ENCODE measurements at regions not wholly inside any gene's neighbourhood (a gene's known extent, or its start where the extent isn't known, plus 50 kb on each side); places are given as distances from the start of the nearest gene placed in this dataset.

DNA sequence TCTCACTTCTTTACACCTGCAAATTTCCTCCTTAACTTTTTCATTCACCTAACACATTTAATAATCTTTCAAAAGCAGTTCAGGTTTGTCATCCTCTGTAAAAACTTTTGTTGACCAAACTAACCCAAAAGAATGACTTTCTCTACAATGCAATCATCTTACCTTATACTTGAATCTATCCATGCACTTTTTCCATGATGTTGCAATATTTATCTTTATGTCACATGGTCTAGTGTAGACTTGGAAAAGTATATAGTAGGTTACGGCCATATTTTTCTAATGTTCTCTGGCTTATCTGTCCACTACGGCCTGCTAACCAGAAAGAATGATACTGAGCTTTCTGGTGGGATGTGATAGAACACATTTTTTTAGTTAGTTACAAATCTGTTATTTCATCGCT, 431.0 kb upstream of the SOX9 start:
- dilution Hi-C loops (cut with HindIII; ENCODE audit: low sequenced_read_pairs, unreplicated experiment): no loop called here
- no peak for ATAC-seq (ENCODE audit: low read depth)
- no peak for TF ChIP-seq USF2 (IDR thresholded peaks at IDR 0.05; ENCODE audit: low read depth, low read length)
- TF ChIP-seq RCOR1 (IDR thresholded peaks at IDR 0.05; ENCODE audit: insufficient replicate concordance, low read length): no peak
- peak; percentile 47; the same call in 1 of the 2 replicates for TF ChIP-seq CEBPB (IDR thresholded peaks at IDR 0.05; ENCODE audit: low read depth, low read length)

More for the DNA sequence above, 431.0 kb upstream of the SOX9 start:
- no peak overlapping the region for H2AK5ac ChIP-seq (ENCODE audit: low read depth, low read length)
- H4K5ac ChIP-seq (ENCODE audit: low read depth, low read length): no peak overlapping the region
- no peak overlapping the region for H2BK5ac ChIP-seq (ENCODE audit: low read depth, low read length, poor library complexity, severe bottlenecking)
- no TSS peak for BruUV-seq (replicated peaks)
- H3K79me1 ChIP-seq (ENCODE audit: low read depth in 1 of 2, low read length in 2 of 2): no peaks in the 10 kb centered on the region
- H2BK15ac ChIP-seq (ENCODE audit: low read depth, low read length): no peak overlapping the region
- no peak overlapping the region for H4K8ac ChIP-seq (ENCODE audit: low read depth in 2 of 2, low read length in 2 of 2)
- H4K20me1 ChIP-seq (ENCODE audit: insufficient read depth, low read length): no peaks in the 10 kb centered on the region
- H3K14ac ChIP-seq (replicated peaks; ENCODE audit: low read depth, low read length): no peak overlapping the region
- no peaks in the 10 kb centered on the region for H3K9me1 ChIP-seq (ENCODE audit: insufficient read depth, low read length)
- no CpG with 5 or more reads among the region's 3 CpGs for WGBS, 2 experiments (ENCODE audit: extremely low coverage in 2 of 2, insufficient read length in 1 of 2)
- H2BK120ac ChIP-seq (ENCODE audit: low read depth, low read length): no peak overlapping the region
- ChIA-PET POLR2A (ENCODE audit: unreplicated experiment) (no interaction called here), CTCF (no interaction called here)
- H3K4me1 ChIP-seq (ENCODE audit: control insufficient read depth, insufficient read depth, low read length): no peaks in the 10 kb centered on the region
- H3K4me2 ChIP-seq (ENCODE audit: low read depth, low read length): no peak overlapping the region
- H3K27ac ChIP-seq (ENCODE audit: insufficient read depth, low read length): no peak overlapping the region
- no peaks in the 10 kb centered on the region for H3K36me3 ChIP-seq (ENCODE audit: control insufficient read depth, insufficient read depth, low read length)
- no peak overlapping the region for H3K4ac ChIP-seq (ENCODE audit: low read depth, low read length)
- no peak overlapping the region for H3K56ac ChIP-seq (ENCODE audit: extremely low read depth, insufficient read depth, low read length)
- no peaks in the 10 kb centered on the region for H3K9me3 ChIP-seq (ENCODE audit: control insufficient read depth, insufficient read depth, low read length)
- DNase-seq: no peak
- no peak overlapping the region for H3K9ac ChIP-seq (ENCODE audit: low read depth, low read length)
- in situ Hi-C loops (cut with MboI; ENCODE audit: low sequenced_read_pairs) (no loop called here), intact Hi-C loops (cut with micrococcal nuclease) (no loop called here)
- H2AK9ac ChIP-seq (replicated peaks; ENCODE audit: low read depth, low read length, poor library complexity): no peak overlapping the region
- H2AFZ ChIP-seq (replicated peaks; ENCODE audit: low read length, poor library complexity): no peak overlapping the region
- H3K4me3 ChIP-seq (ENCODE audit: insufficient read depth, low read depth, low read length): no peak overlapping the region
- no peak overlapping the region for H3K18ac ChIP-seq (ENCODE audit: low read depth, low read length)
- H3K27me3 ChIP-seq (ENCODE audit: control insufficient read depth, insufficient read depth, low read length): no peaks in the 10 kb centered on the region
- H3K23ac ChIP-seq (ENCODE audit: low read depth, low read length): no peak overlapping the region
- no peak overlapping the region for H2BK20ac ChIP-seq (ENCODE audit: low read depth, low read length)
- H4K91ac ChIP-seq (ENCODE audit: insufficient read depth, low read depth, low read length): no peak overlapping the region

All from IMR-90 (cell line).